Activated CD8-positive, alpha-beta memory T cell treated with anti-CD3 and anti-CD28 coated beads, Interleukin-2, amount 10 ng/mL, durations not matched to agents 7 days and 5 days (primary cell): ENCODE measurements at regions not wholly inside any gene's neighbourhood (a gene's known extent, or its start where the extent isn't known, plus 50 kb on each side); places are given as distances from the start of the nearest gene placed in this dataset.

ENCODE experiments used
- ATAC-seq: fragments of 150-1000 bp; cut with Tn5 transposase; one replicate; pipeline ENCODE4 v1.10.0; 2021; ENCODE audit warnings: moderate library complexity
- CTCF ChIA-PET: fragments of 350-600 bp; sonication (Branson Sonifier 250); formaldehyde crosslinking; loops from one replicate; lab custom pipeline; 2021; ENCODE audit warnings: antibody characterized with exemption; lab: Charles Lee
- DNase-seq: peaks from one replicate; pipeline ENCODE4 v3.0.0-alpha.2; 2020
- H3K27ac Mint-ChIP-seq: one replicate; pipeline ENCODE4 v1.8.0; 2021; ENCODE audit warnings: mild to moderate bottlenecking, mixed read lengths
- H3K27me3 Mint-ChIP-seq: one replicate; pipeline ENCODE4 v1.8.0; 2021; ENCODE audit warnings: mixed read lengths
- H3K36me3 Mint-ChIP-seq: one replicate; pipeline ENCODE4 v1.8.0; 2021; ENCODE audit warnings: mild to moderate bottlenecking, mixed read lengths
- H3K4me1 Mint-ChIP-seq: one replicate; pipeline ENCODE4 v1.8.0; 2021; ENCODE audit warnings: mixed read lengths
- H3K4me3 Mint-ChIP-seq: one replicate; pipeline ENCODE4 v1.8.0; 2021; ENCODE audit warnings: mild to moderate bottlenecking, moderate library complexity, mixed read lengths
- H3K9me3 Mint-ChIP-seq: one replicate; pipeline ENCODE4 v1.8.0; 2022; ENCODE audit warnings: low read depth, mixed read lengths

- Mint-ChIP-seq H3K9me3 (peaks cover 5% of the 10 kb centered on the region), H3K36me3 (no peaks in the 10 kb centered on the region), H3K27me3 (no peaks in the 10 kb centered on the region), H3K4me3 (no peak overlapping the region), H3K4me1 (no peaks in the 10 kb centered on the region), H3K27ac (no peak overlapping the region)
- ATAC-seq, result no peak
- CTCF ChIA-PET, result no interaction called here
- DNase-seq, result no peak
Observed at GRCh38 chr4:45131020-45131419, 404.7 kb upstream of the GNPDA2 start.

GRCh38 chr4:45122406-45122805 lies 396.1 kb upstream of the GNPDA2 start:
- Mint-ChIP-seq H3K27ac (no peak overlapping the region), H3K36me3 (no peaks in the 10 kb centered on the region), H3K4me3 (no peak overlapping the region), H3K27me3 (no peaks in the 10 kb centered on the region), H3K4me1 (no peaks in the 10 kb centered on the region), H3K9me3 (peaks cover 7% of the 10 kb centered on the region)
- ATAC-seq (no peak), DNase-seq (no peak)
- CTCF ChIA-PET, result no interaction called here

- peaks cover 7% of the 10 kb centered on the region for H3K9me3 Mint-ChIP-seq
- H3K27me3 Mint-ChIP-seq, result no peaks in the 10 kb centered on the region
- H3K4me3 Mint-ChIP-seq, result no peak overlapping the region
- no peaks in the 10 kb centered on the region for H3K4me1 Mint-ChIP-seq
- no peak for DNase-seq
- H3K36me3 Mint-ChIP-seq, result no peaks in the 10 kb centered on the region
- no peak overlapping the region for H3K27ac Mint-ChIP-seq
- no peak for ATAC-seq
- CTCF ChIA-PET, result no interaction called here
Observed at GRCh38 chr4:45121426-45121975, 395.1 kb upstream of the GNPDA2 start.

GRCh38 chr4:45120163-45120562 lies 393.8 kb upstream of the GNPDA2 start:
- CTCF ChIA-PET, result no interaction called here
- Mint-ChIP-seq H3K27me3 (no peaks in the 10 kb centered on the region), H3K36me3 (no peaks in the 10 kb centered on the region), H3K9me3 (peaks cover 7% of the 10 kb centered on the region), H3K4me1 (no peaks in the 10 kb centered on the region), H3K4me3 (no peak overlapping the region), H3K27ac (no peak overlapping the region)
- no peak for ATAC-seq
- no peak for DNase-seq

GRCh38 chr4:45119376-45119775 lies 393.0 kb upstream of the GNPDA2 start:
- CTCF ChIA-PET, result no interaction called here
- DNase-seq, result no peak
- no peak overlapping the region for H3K27ac Mint-ChIP-seq
- H3K27me3 Mint-ChIP-seq, result no peaks in the 10 kb centered on the region
- no peaks in the 10 kb centered on the region for H3K36me3 Mint-ChIP-seq
- H3K9me3 Mint-ChIP-seq, result peaks cover 7% of the 10 kb centered on the region
- H3K4me3 Mint-ChIP-seq, result no peak overlapping the region
- H3K4me1 Mint-ChIP-seq, result no peaks in the 10 kb centered on the region
- no peak for ATAC-seq

GRCh38 chr4:45102716-45103115 lies 376.4 kb upstream of the GNPDA2 start:
- Mint-ChIP-seq H3K4me3 (no peak overlapping the region), H3K36me3 (no peaks in the 10 kb centered on the region), H3K27ac (no peak overlapping the region), H3K27me3 (no peaks in the 10 kb centered on the region), H3K4me1 (no peaks in the 10 kb centered on the region), H3K9me3 (peaks cover 3% of the 10 kb centered on the region)
- CTCF ChIA-PET, result no interaction called here
- ATAC-seq (no peak), DNase-seq (no peak)

- CTCF ChIA-PET, result no interaction called here
- no peak overlapping the region for H3K27ac Mint-ChIP-seq
- H3K9me3 Mint-ChIP-seq, result peaks cover 3% of the 10 kb centered on the region
- H3K36me3 Mint-ChIP-seq, result no peaks in the 10 kb centered on the region
- ATAC-seq, result no peak
- no peaks in the 10 kb centered on the region for H3K4me1 Mint-ChIP-seq
- H3K27me3 Mint-ChIP-seq, result no peaks in the 10 kb centered on the region
- no peak overlapping the region for H3K4me3 Mint-ChIP-seq
- DNase-seq, result no peak
Observed at GRCh38 chr4:45100956-45101818, 374.8 kb upstream of the GNPDA2 start.

- Mint-ChIP-seq H3K27ac (no peak overlapping the region), H3K4me1 (no peaks in the 10 kb centered on the region), H3K36me3 (no peaks in the 10 kb centered on the region), H3K27me3 (no peaks in the 10 kb centered on the region), H3K4me3 (no peak overlapping the region), H3K9me3 (peaks cover 3% of the 10 kb centered on the region)
- CTCF ChIA-PET, result no interaction called here
- DNase-seq (no peak), ATAC-seq (no peak)
Observed at GRCh38 chr4:45099471-45099870, 373.1 kb upstream of the GNPDA2 start.

- no peaks in the 10 kb centered on the region for H3K36me3 Mint-ChIP-seq
- peaks cover 5% of the 10 kb centered on the region for H3K9me3 Mint-ChIP-seq
- H3K27me3 Mint-ChIP-seq, result no peaks in the 10 kb centered on the region
- no peak for DNase-seq
- CTCF ChIA-PET, result no interaction called here
- ATAC-seq, result no peak
- no peak overlapping the region for H3K27ac Mint-ChIP-seq
- H3K4me1 Mint-ChIP-seq, result no peaks in the 10 kb centered on the region
- H3K4me3 Mint-ChIP-seq, result no peak overlapping the region
Observed at GRCh38 chr4:45094684-45095083, 368.3 kb upstream of the GNPDA2 start.

- no peaks in the 10 kb centered on the region for H3K36me3 Mint-ChIP-seq
- no peaks in the 10 kb centered on the region for H3K27me3 Mint-ChIP-seq
- CTCF ChIA-PET, result no interaction called here
- H3K4me1 Mint-ChIP-seq, result no peaks in the 10 kb centered on the region
- ATAC-seq (no peak), DNase-seq (no peak)
- H3K27ac Mint-ChIP-seq, result no peak overlapping the region
- H3K9me3 Mint-ChIP-seq, result peaks cover 2% of the 10 kb centered on the region
- H3K4me3 Mint-ChIP-seq, result no peak overlapping the region
Observed at GRCh38 chr4:45082101-45082500, 355.7 kb upstream of the GNPDA2 start.

- no peak for ATAC-seq
- Mint-ChIP-seq H3K27me3 (no peaks in the 10 kb centered on the region), H3K4me3 (no peak overlapping the region), H3K36me3 (no peaks in the 10 kb centered on the region), H3K4me1 (no peaks in the 10 kb centered on the region), H3K9me3 (peaks cover 2% of the 10 kb centered on the region), H3K27ac (no peak overlapping the region)
- no peak for DNase-seq
- CTCF ChIA-PET, result no interaction called here
Observed at GRCh38 chr4:45079616-45080015, 353.3 kb upstream of the GNPDA2 start.

- H3K9me3 Mint-ChIP-seq, result peaks cover 2% of the 10 kb centered on the region
- H3K36me3 Mint-ChIP-seq, result no peaks in the 10 kb centered on the region
- H3K4me1 Mint-ChIP-seq, result no peaks in the 10 kb centered on the region
- no peaks in the 10 kb centered on the region for H3K27me3 Mint-ChIP-seq
- DNase-seq (no peak), ATAC-seq (no peak)
- CTCF ChIA-PET, result no interaction called here
- no peak overlapping the region for H3K4me3 Mint-ChIP-seq
- H3K27ac Mint-ChIP-seq, result no peak overlapping the region
Observed at GRCh38 chr4:45078201-45078600, 351.8 kb upstream of the GNPDA2 start.

GRCh38 chr4:45072981-45073380 lies 346.6 kb upstream of the GNPDA2 start:
- CTCF ChIA-PET, result no interaction called here
- DNase-seq, result no peak
- Mint-ChIP-seq H3K4me3 (no peak overlapping the region), H3K27ac (no peak overlapping the region), H3K36me3 (no peaks in the 10 kb centered on the region), H3K9me3 (peaks cover 8% of the 10 kb centered on the region), H3K27me3 (no peaks in the 10 kb centered on the region), H3K4me1 (no peaks in the 10 kb centered on the region)
- no peak for ATAC-seq

GRCh38 chr4:45064741-45065140 lies 338.4 kb upstream of the GNPDA2 start:
- Mint-ChIP-seq H3K36me3 (no peaks in the 10 kb centered on the region), H3K4me3 (no peak overlapping the region), H3K9me3 (peaks cover 14% of the 10 kb centered on the region), H3K27ac (no peak overlapping the region), H3K4me1 (no peaks in the 10 kb centered on the region), H3K27me3 (no peaks in the 10 kb centered on the region)
- DNase-seq, result no peak
- CTCF ChIA-PET, result no interaction called here
- ATAC-seq, result no peak
